Mucosa of rectum (tissue), 2 donors: ENCODE measurements at regions not wholly inside any gene's neighbourhood (a gene's known extent, or its start where the extent isn't known, plus 50 kb on each side); places are given as distances from the start of the nearest gene placed in this dataset.
"Not testable (repeated sequence)": the region's sequence is repeated elsewhere in the genome, so short reads cannot be mapped to it uniquely, and the experiment has no call there.

Experiments used
- H3K27ac ChIP-seq, 2 donors: one replicate each; pipeline ENCODE4 v1.7.0; 2013; ENCODE audit warnings: inconsistent platforms in 2 of 2, low read depth in 2 of 2, low read length in 2 of 2
- H3K27me3 ChIP-seq, 2 donors: one replicate each; pipeline ENCODE4 v1.7.0; 2013; ENCODE audit warnings: low read length in 2 of 2; ENCODE audit not compliant: control insufficient read depth in 2 of 2, insufficient read depth in 2 of 2
- H3K36me3 ChIP-seq, 2 donors: one replicate each; pipeline ENCODE4 v1.7.0; 2013; ENCODE audit warnings: low read length in 2 of 2; ENCODE audit not compliant: control insufficient read depth in 2 of 2, insufficient read depth in 2 of 2
- H3K4me1 ChIP-seq, 2 donors: one replicate each; pipeline ENCODE4 v1.7.0; 2013; ENCODE audit warnings: low read length in 2 of 2, mild to moderate bottlenecking in 1 of 2; ENCODE audit not compliant: control insufficient read depth in 2 of 2, insufficient read depth in 2 of 2
- H3K4me3 ChIP-seq, 2 donors: one replicate each; pipeline ENCODE4 v1.7.0; 2013; ENCODE audit warnings: low read length in 2 of 2
- H3K9ac ChIP-seq, 2 donors: one replicate each; pipeline ENCODE4 v1.7.0; 2013; ENCODE audit warnings: low read length in 2 of 2, low read depth in 1 of 2, mild to moderate bottlenecking in 1 of 2
- H3K9me3 ChIP-seq, 2 donors: one replicate each; pipeline ENCODE4 v1.7.0; 2013; ENCODE audit warnings: low read length in 2 of 2; ENCODE audit not compliant: control insufficient read depth in 2 of 2
- donor health status: healthy.
- donor health status: Normal muscosa, but diverticular disease.

GRCh38 chr9:126166291-126166690 lies 160.3 kb upstream of the MVB12B start:
- Histone ChIP-seq H3K9ac (no peak overlapping the region), H3K4me1 (no peaks in the 10 kb centered on the region), H3K4me3 (no peak overlapping the region), H3K27ac (no peak overlapping the region), H3K36me3 (no peaks in the 10 kb centered on the region), H3K27me3 (peaks cover 0 to 7% of the 10 kb centered on the region in 2 donors), H3K9me3 (no peaks in the 10 kb centered on the region)

- Histone ChIP-seq H3K27ac (no peak overlapping the region), H3K9me3 (no peaks in the 10 kb centered on the region), H3K4me3 (no peak overlapping the region), H3K36me3 (no peaks in the 10 kb centered on the region), H3K4me1 (no peaks in the 10 kb centered on the region), H3K9ac (no peak overlapping the region), H3K27me3 (peaks cover 0 to 7% of the 10 kb centered on the region in 2 donors)
Observed at GRCh38 chr9:126166866-126167265, 159.8 kb upstream of the MVB12B start.

- Histone ChIP-seq H3K9me3 (no peaks in the 10 kb centered on the region), H3K9ac (no peak overlapping the region), H3K36me3 (no peaks in the 10 kb centered on the region), H3K4me3 (no peak overlapping the region), H3K4me1 (no peaks in the 10 kb centered on the region), H3K27ac (no peak overlapping the region), H3K27me3 (peaks cover 0 to 9% of the 10 kb centered on the region in 2 donors)
Observed at GRCh38 chr9:126169736-126170135, 156.9 kb upstream of the MVB12B start.

- no peaks in the 10 kb centered on the region for H3K9me3 ChIP-seq
- H3K27me3 ChIP-seq = peaks cover 0 to 9% of the 10 kb centered on the region in 2 donors
- no peak overlapping the region for H3K9ac ChIP-seq
- H3K36me3 ChIP-seq = no peaks in the 10 kb centered on the region
- H3K4me1 ChIP-seq = no peaks in the 10 kb centered on the region
- H3K27ac ChIP-seq = no peak overlapping the region
- no peak overlapping the region for H3K4me3 ChIP-seq
Observed at GRCh38 chr9:126170286-126170823, 156.3 kb upstream of the MVB12B start.

- Histone ChIP-seq H3K4me1 (no peaks in the 10 kb centered on the region), H3K4me3 (no peak overlapping the region), H3K27me3 (peaks cover 0 to 6% of the 10 kb centered on the region in 2 donors), H3K9me3 (no peaks in the 10 kb centered on the region), H3K9ac (no peak overlapping the region), H3K36me3 (no peaks in the 10 kb centered on the region), H3K27ac (no peak overlapping the region)
Observed at GRCh38 chr9:126171641-126172040, 155.0 kb upstream of the MVB12B start.

GRCh38 chr9:126173401-126173800 lies 153.2 kb upstream of the MVB12B start:
- Histone ChIP-seq H3K36me3 (no peaks in the 10 kb centered on the region), H3K9ac (no peak overlapping the region), H3K27ac (no peak overlapping the region), H3K4me1 (no peaks in the 10 kb centered on the region), H3K9me3 (no peaks in the 10 kb centered on the region), H3K4me3 (no peak overlapping the region), H3K27me3 (peaks cover 0 to 6% of the 10 kb centered on the region in 2 donors)

- Histone ChIP-seq H3K9ac (no peak overlapping the region), H3K4me3 (no peak overlapping the region), H3K36me3 (no peaks in the 10 kb centered on the region), H3K27ac (no peak overlapping the region), H3K27me3 (peaks cover 0 to 6% of the 10 kb centered on the region in 2 donors), H3K9me3 (no peaks in the 10 kb centered on the region), H3K4me1 (no peaks in the 10 kb centered on the region)
Observed at GRCh38 chr9:126173929-126174328, 152.7 kb upstream of the MVB12B start.

GRCh38 chr9:126183266-126183665 lies 143.4 kb upstream of the MVB12B start:
- Histone ChIP-seq H3K27me3 (peaks cover 8% of the 10 kb centered on the region in 2 donors), H3K27ac (no peak overlapping the region), H3K9ac (no peak overlapping the region), H3K36me3 (no peaks in the 10 kb centered on the region), H3K9me3 (peaks cover 0 to 3% of the 10 kb centered on the region in 2 donors), H3K4me1 (no peaks in the 10 kb centered on the region), H3K4me3 (no peak overlapping the region)

GRCh38 chr9:126190994-126191393 lies 135.6 kb upstream of the MVB12B start:
- not testable (repeated sequence) for H3K4me3 ChIP-seq, H3K9me3 ChIP-seq, H3K36me3 ChIP-seq, H3K27me3 ChIP-seq, H3K4me1 ChIP-seq, H3K27ac ChIP-seq, H3K9ac ChIP-seq

- H3K4me1 ChIP-seq = no peaks in the 10 kb centered on the region
Observed at GRCh38 chr9:126198854-126199253, 127.8 kb upstream of the MVB12B start.

GRCh38 chr9:126203313-126203712 lies 123.3 kb upstream of the MVB12B start:
- Histone ChIP-seq H3K4me1 (no peaks in the 10 kb centered on the region), H3K4me3 (no peak overlapping the region), H3K36me3 (no peaks in the 10 kb centered on the region), H3K27me3 (peaks cover 2 to 3% of the 10 kb centered on the region in 2 donors), H3K27ac (no peak overlapping the region), H3K9me3 (no peaks in the 10 kb centered on the region), H3K9ac (no peak overlapping the region)

More at GRCh38 chr9:126198854-126199253, 127.8 kb upstream of the MVB12B start:
- Histone ChIP-seq H3K27me3 (peaks cover 0 to 7% of the 10 kb centered on the region in 2 donors), H3K36me3 (no peaks in the 10 kb centered on the region), H3K4me3 (no peak overlapping the region), H3K9ac (no peak overlapping the region), H3K27ac (no peak overlapping the region), H3K9me3 (no peaks in the 10 kb centered on the region)
